NCI-H774 (cell line): ENCODE measurements at regions not wholly inside any gene's neighbourhood (a gene's known extent, or its start where the extent isn't known, plus 50 kb on each side); places are given as distances from the start of the nearest gene placed in this dataset.

ENCODE experiments used
- DNase-seq: peaks from one replicate; lab custom pipeline; 2025; lab: John Stamatoyannopoulos, UW

DNA sequence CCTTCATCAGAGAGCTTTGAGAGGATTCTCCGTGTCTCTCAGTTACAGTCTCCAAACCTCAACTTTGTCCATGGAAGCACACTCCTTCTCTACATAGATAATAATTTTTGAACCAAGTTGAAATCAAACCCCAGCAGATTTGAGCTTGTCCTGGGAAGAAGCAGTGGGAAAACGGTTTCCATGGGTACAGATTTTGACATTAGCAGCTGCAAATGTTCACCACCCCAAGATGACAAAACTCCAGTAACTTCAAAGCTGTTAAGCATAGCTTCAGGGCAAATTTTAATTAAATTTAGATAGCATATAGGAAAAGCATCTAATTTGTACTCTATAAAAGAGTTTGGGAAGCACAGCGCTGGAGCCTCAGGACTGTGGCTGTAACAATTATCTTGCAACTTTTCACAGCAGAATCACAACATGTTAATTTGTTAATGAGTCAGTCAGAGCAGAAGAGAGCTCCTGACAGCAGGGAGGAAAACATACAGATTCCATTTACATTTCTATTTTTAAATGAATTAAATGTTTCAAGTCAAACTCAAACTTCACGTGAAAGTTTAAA, 240.7 kb downstream of the BMP7 start:
- DNase-seq = no peak

DNA sequence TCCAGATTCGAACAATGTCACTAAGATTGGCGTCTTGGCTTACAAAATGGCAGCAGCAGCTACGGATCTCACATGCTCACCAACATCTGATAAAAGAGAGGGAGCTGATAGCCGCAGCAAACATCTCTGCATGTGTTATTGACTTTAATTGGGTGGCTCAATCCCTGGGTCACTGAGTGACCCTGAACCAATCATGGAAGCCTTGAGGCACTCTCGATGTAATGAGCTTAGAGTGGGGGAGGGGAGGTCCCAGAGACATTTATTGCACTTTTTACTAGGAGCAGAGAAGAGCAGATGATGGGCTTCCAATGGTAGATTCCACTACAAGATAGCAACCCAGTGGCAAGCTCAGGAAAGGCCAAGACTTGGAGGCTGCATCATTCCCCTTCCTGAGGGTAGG, 238.7 kb downstream of the BMP7 start:
- no peak for DNase-seq

DNA sequence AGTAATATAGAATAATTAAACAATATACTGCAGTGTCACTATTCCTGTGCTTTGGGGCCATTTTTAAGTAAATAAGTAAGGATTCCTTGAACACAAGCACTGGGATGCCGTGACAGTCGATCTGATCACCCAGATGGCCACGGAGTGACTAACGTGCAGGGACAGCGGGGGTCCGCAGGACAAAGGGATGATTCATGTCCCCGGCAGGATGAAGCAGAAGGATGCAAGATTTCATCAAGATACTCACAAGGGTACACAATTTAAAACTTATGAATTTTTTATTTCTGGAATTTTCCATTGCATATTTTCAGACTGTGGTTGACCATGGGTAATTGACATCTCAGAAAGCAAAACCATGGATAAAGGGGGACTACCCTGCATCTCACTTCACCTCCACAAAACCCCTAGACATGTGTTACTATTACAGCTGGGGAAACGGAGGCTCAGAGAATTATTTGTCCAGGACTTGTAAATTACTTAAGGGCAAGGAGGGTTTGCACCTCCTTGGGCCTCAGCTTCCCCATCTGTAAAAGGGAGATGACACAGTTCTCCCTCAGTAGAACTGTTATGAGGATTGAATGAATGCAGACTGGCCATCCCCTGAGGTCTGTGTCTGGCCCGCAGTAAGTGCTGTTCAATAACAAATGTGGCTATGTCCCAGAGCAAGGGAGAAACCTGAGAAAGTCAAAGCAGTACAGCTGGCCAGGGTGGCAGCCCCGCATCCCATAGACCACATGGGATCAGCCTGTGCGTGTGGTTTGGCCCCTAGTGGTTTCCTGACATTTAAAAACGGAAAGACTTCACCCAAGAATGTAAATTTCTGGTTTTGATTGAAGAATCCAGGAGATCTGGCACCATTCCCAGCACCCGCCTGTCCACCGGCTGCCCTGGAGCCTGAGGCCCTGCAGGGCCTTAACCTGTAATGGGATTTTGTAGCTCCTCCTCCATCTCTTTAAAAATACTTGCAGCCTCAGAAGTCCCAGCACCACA, 235.5 kb downstream of the BMP7 start:
- DNase-seq = no peak

DNA sequence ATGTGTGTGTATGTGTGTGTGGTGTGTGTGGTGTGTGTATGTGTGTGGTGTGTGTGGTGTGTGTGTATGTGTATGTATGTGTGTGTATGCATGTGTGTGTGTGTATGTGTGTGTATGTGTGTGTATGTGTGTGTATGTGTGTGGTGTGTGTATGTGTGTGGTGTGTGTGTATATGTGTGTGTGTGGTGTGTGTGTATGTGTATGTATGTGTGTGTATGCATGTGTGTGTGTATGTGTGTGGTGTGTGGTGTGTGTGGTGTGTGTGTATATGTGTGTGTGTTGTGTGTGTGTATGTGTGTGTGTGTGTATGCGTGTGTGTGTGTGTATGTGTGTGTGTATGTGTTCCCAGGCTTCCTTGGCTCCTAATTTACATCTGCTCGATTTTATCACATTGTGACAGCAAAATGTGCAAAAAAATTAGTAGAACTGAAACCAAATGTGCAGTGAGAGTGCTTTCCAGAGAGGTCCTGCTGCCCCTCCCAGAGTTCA, 234.5 kb downstream of the BMP7 start:
- DNase-seq = no peak

- DNase-seq = no peak
Measured at GRCh38 chr20:57032847-57033246, 233.6 kb downstream of the BMP7 start.

DNA sequence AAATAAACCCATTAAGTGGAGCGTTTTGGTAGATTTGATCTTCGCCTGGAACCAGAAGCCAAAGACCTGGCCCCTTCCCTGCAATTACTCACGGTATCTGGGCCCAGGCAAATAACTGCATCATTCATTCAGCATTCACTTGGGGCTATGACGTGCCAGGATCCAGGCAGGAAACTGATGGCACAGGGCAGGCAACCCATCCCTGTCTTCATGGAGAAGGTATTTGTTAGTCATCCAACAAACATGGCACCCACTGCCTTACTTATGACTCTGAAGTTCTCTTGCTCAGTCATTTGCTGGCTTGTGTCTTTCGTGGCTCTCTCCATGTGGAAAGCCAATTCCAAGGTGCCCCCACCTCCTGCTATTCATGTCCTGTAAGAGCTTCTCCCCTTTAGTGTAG, 232.4 kb downstream of the BMP7 start:
- DNase-seq = no peak

GRCh38 chr20:57037689-57038088, 228.8 kb downstream of the BMP7 start:
- no peak for DNase-seq

DNA sequence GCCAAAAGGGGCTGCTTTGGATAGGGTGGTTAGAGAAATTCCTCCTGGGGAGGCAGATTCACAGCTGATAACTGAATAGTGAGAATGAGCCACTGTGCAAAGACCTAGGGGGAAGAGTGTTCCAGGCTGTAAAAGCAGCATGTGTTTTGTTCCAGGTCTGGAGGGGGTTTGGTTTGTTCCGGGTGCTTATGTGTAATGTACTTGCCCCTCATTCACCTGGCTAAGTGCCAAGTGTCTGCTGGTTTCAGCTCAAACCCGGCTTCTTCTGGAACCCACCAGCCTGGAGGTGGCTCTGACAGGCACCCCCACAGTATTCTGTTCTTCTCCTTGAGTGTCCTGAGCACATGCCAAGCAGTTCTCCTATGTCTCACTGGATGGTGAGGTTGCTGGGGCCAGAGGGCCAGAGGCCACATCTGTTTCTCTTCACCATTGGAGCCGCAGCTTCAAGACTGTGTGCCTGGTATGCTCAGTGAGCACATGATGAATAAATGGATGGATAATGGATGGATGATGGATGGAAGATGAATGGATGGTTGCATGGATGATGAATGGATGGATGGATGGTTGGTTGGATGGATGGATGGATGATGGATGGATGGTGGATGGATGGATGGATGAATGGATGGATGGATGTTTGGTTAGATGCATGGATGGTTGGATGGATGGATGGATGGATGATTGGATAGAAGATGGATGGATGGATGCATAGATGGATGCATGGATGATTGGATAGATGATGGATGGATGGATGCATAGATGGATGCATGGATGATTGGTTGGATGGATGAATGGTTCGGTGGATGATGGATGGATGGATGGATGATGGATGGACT, 227.6 kb downstream of the BMP7 start:
- no peak for DNase-seq

DNA sequence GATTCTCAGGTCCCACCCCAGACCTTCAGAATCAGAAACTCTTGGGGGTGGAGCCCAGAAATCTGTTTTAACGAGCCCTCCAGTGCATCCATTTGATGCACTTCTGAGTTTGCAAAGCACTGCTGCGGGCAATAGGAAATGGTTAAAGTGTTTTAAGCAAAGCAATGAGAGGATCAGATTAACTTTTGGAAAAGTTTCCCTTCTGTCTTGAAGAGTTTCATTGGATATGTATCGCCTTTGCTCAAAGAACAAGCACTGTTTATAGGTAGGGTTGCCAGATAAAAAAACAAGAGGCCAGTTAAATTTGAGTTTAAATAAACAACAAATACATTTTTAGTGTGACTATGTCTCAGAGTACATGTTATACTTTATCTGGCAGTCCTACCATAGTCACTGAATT, 226.0 kb downstream of the BMP7 start:
- no peak for DNase-seq

GRCh38 chr20:57040924-57041323, 225.5 kb downstream of the BMP7 start:
- DNase-seq = no peak

DNA sequence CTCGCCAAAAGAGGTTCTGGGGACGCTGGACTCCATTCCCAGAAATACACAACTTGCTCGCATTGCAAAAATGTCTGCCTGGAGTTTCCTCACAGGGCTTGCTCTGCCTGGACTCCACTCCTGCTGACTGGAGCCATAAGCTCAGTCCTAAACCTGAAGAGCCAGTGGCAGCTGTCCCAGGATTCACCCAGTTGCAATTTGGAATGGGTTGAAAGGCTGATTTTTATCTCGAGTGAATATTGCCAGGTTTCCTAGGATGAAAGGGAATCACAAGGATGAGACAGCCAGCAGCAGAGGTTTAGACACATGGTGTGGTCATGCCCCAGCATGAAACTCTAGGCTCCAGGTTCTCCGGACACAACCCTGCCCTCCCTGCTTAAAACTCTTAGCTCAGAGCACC, 223.3 kb downstream of the BMP7 start:
- no peak for DNase-seq

DNA sequence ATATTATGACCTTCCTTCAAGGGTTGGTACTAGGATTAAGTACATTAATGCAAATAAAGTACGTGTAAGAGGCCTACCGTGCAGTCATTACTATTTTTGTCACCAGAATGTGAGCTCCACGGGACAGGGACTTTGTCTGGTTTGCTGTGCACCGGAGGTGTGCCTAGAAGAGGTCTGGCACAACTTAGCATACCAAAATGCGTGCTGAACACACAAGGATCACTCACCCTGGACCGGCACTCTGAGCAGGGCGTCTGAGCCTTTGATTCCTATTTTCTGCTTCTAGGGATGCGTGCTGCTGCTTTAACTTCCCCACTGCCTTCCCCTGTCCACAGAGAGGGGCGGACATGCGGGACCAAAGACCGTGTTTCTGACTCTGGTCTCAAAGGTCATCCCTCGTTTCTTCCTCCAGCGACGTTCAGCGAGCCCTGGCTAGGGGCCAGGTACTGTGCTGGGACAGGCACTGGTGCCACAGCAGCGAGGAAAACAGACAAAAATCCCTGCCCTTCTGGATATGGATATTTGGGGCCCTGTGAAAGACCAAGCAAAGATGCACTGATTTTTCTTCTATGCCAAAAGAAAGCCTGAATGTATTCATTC, 222.7 kb downstream of the BMP7 start:
- no peak for DNase-seq

DNA sequence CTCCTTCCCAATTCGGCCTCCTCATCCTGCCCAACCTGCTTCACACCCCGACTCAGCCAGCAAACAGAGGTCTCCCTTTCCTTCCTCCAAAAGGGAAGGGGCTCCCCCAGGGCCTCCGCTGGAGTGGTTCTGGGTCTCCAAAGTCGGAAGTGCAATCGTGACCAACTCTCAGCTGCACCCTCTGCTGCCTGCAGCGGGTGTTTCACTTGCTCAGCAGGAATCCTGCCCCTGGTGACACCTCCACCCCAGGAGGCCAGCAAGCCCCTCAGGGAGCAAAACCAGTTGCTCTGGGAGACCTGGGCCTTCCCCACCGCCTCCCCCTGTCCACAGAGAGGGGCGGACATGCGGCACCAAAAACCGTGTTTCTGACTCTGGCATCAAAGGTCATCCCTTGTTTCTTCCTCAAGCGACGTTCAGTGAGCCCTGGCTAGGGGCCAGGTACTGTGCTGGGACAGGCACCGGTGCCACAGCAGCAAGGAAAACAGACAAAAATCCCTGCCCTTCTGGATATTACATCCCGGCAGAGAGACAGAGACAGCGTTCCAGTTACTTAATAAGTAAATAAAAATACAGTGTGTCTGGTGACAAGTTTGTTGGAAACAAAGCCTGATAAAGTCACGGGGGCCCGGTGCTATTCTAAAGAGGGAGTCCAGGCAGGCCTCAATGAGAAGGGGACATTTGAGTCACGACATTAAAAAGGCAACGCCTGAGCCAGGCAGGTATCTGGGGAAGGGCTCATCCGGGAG, 219.0 kb downstream of the BMP7 start:
- DNase-seq = no peak

- no peak for DNase-seq
Measured at GRCh38 chr20:57048027-57048869, 218.2 kb downstream of the BMP7 start.

DNA sequence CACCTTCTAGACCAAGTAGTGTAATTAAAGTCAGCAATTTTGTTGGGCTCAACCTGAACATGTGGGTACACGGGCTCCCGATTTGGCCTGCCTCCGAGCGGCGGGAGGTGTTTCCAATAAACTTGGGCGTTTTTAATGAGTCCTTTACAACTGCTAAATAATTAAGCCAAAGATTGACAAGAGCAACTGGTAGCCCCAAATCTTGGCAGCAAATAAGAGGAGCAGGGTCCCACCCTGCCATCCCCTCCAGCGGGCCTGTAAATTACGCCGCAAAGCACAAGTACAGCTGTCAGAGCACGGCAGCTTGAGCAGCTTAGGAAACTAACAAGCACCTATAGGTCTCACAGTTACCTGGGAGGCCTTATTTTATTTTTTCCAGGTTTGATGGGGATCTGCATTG, 217.1 kb downstream of the BMP7 start:
- no peak for DNase-seq

GRCh38 chr20:57051096-57051495, 215.3 kb downstream of the BMP7 start:
- no peak for DNase-seq

DNA sequence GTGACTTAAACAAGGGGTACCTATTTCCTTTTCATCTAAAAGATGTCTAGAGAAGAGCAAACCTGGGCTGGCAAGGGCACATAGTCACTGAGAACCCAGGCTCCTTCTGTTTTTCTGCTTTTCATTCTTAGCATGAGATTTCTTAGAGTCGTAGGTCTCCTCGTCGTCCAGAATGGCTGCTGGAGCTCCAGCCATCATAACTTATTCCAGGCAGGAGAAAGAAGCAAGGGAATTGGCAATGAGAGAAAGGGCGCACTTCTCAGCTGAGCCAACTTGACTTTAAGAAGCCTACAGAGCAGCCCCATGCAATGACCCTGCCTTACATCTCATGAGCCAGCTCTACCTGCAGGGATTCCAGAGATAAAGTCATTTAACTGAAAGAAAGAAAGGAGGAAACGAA, 213.4 kb downstream of the BMP7 start:
- DNase-seq = no peak

GRCh38 chr20:57053793-57054552, 212.5 kb downstream of the BMP7 start:
- no peak for DNase-seq

DNA sequence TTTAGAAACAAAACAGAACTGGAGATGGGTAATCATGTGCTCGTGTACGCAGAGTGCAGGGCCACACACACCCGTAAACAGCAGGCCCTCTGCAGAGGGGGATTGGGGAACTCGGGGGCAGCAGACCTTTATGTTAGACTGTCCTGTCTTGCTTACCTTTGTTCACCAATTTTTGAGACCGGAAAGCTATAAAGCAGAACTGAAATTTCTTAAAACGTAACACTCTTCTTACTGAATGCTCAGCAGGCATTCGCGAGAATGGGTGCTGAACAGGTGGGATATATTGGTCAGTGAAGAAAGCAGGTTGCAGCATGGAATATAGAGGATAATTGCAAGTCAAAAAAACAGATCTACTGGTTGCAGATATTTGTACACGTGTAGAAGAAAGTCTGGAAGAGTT, 211.1 kb downstream of the BMP7 start:
- no peak for DNase-seq

GRCh38 chr20:57056651-57057050, 209.8 kb downstream of the BMP7 start:
- DNase-seq = no peak
